ENCODE measurements at regions not wholly inside any gene's neighbourhood (a gene's known extent, or its start where the extent isn't known, plus 50 kb on each side); places are given as distances from the start of the nearest gene placed in this dataset.
"Not testable (repeated sequence)": the region's sequence is repeated elsewhere in the genome, so short reads cannot be mapped to it uniquely, and the experiment has no call there.

GRCh38 chrX:63160994-63161393 lies 190.1 kb downstream of the SPIN4 start:
- H3K27me3 ChIP-seq (replicated peaks; ENCODE audit: insufficient read depth, low read depth, low read length, poor library complexity); CTCF ChIA-PET; DNase-seq (ENCODE audit: low spot score); H3K4me1 ChIP-seq (ENCODE audit: insufficient read depth, low read length, poor library complexity, severe bottlenecking); H3K27ac ChIP-seq (ENCODE audit: low read depth, low read length, poor library complexity, severe bottlenecking); POLR2A ChIA-PET (ENCODE audit: low non-redundant PET); BruUV-seq (replicated peaks); H3K36me3 ChIP-seq (ENCODE audit: insufficient read depth, low read length, poor library complexity, severe bottlenecking); H3K9me3 ChIP-seq (ENCODE audit: low read depth, low read length, poor library complexity, severe bottlenecking); H3K4me3 ChIP-seq (ENCODE audit: low read depth, low read length, poor library complexity, severe bottlenecking); intact Hi-C loops (cut with micrococcal nuclease; ENCODE audit: unreplicated experiment): not testable (repeated sequence)

DNA sequence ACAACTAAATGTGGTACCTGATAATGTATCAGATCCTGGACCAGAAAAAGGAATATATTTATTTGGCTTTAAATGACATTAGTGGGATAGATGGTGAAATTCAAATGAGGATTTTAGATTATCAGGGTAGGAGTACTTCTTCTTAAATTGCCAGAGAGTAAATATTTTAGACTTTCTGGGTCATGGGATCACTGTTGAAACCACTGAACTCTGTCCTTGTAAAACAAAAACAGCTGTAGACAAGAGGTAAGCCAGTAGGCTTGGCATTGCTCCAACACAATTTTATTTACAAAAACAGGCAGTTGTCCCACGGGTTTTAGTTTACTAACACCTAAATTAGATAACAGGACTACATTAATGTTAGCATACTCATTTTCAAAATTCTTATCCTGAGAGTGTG lies 190.8 kb downstream of the SPIN4 start:
- CTCF ChIA-PET; H3K4me1 ChIP-seq (ENCODE audit: insufficient read depth, low read length, poor library complexity, severe bottlenecking); H3K27me3 ChIP-seq (replicated peaks; ENCODE audit: insufficient read depth, low read depth, low read length, poor library complexity); H3K27ac ChIP-seq (ENCODE audit: low read depth, low read length, poor library complexity, severe bottlenecking); H3K36me3 ChIP-seq (ENCODE audit: insufficient read depth, low read length, poor library complexity, severe bottlenecking); BruUV-seq (replicated peaks); DNase-seq (ENCODE audit: low spot score); H3K4me3 ChIP-seq (ENCODE audit: low read depth, low read length, poor library complexity, severe bottlenecking); intact Hi-C loops (cut with micrococcal nuclease; ENCODE audit: unreplicated experiment); POLR2A ChIA-PET (ENCODE audit: low non-redundant PET); H3K9me3 ChIP-seq (ENCODE audit: low read depth, low read length, poor library complexity, severe bottlenecking): not testable (repeated sequence)

GRCh38 chrX:63145526-63145925 lies 205.6 kb downstream of the SPIN4 start:
- H3K36me3 ChIP-seq (ENCODE audit: insufficient read depth, low read length, poor library complexity, severe bottlenecking); H3K4me1 ChIP-seq (ENCODE audit: insufficient read depth, low read length, poor library complexity, severe bottlenecking); H3K27me3 ChIP-seq (replicated peaks; ENCODE audit: insufficient read depth, low read depth, low read length, poor library complexity); H3K9me3 ChIP-seq (ENCODE audit: low read depth, low read length, poor library complexity, severe bottlenecking); intact Hi-C loops (cut with micrococcal nuclease; ENCODE audit: unreplicated experiment); CTCF ChIA-PET; H3K27ac ChIP-seq (ENCODE audit: low read depth, low read length, poor library complexity, severe bottlenecking); DNase-seq (ENCODE audit: low spot score); BruUV-seq (replicated peaks); H3K4me3 ChIP-seq (ENCODE audit: low read depth, low read length, poor library complexity, severe bottlenecking); POLR2A ChIA-PET (ENCODE audit: low non-redundant PET): not testable (repeated sequence)

DNA sequence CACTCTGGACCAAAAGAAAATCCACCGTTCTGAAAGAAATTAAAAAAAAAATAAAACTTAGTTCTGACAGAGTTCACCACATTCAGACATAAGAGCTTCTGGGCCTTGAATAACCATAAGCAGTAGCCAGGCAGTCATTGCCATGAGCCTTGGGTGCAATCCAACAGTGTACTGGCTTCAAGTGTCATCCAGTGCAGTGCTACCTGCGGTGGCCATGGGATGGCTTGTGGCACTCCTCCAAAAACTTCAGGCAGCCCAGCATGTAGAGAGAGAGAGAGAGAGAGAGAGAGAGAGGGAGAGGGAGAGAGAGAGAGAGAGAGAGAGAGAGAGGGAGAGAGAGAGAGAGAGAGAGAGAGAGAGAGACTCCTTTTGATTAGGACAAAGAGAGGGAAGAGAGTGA lies 208.5 kb downstream of the SPIN4 start:
- DNase-seq (ENCODE audit: low spot score); intact Hi-C loops (cut with micrococcal nuclease; ENCODE audit: unreplicated experiment); H3K27ac ChIP-seq (ENCODE audit: low read depth, low read length, poor library complexity, severe bottlenecking); H3K36me3 ChIP-seq (ENCODE audit: insufficient read depth, low read length, poor library complexity, severe bottlenecking); H3K4me3 ChIP-seq (ENCODE audit: low read depth, low read length, poor library complexity, severe bottlenecking); BruUV-seq (replicated peaks); POLR2A ChIA-PET (ENCODE audit: low non-redundant PET); H3K4me1 ChIP-seq (ENCODE audit: insufficient read depth, low read length, poor library complexity, severe bottlenecking); CTCF ChIA-PET; H3K27me3 ChIP-seq (replicated peaks; ENCODE audit: insufficient read depth, low read depth, low read length, poor library complexity); H3K9me3 ChIP-seq (ENCODE audit: low read depth, low read length, poor library complexity, severe bottlenecking): not testable (repeated sequence)

- H3K27ac ChIP-seq (ENCODE audit: low read depth, low read length, poor library complexity, severe bottlenecking); CTCF ChIA-PET; H3K4me1 ChIP-seq (ENCODE audit: insufficient read depth, low read length, poor library complexity, severe bottlenecking); POLR2A ChIA-PET (ENCODE audit: low non-redundant PET); H3K9me3 ChIP-seq (ENCODE audit: low read depth, low read length, poor library complexity, severe bottlenecking); H3K4me3 ChIP-seq (ENCODE audit: low read depth, low read length, poor library complexity, severe bottlenecking); H3K27me3 ChIP-seq (replicated peaks; ENCODE audit: insufficient read depth, low read depth, low read length, poor library complexity); DNase-seq (ENCODE audit: low spot score); BruUV-seq (replicated peaks); H3K36me3 ChIP-seq (ENCODE audit: insufficient read depth, low read length, poor library complexity, severe bottlenecking); intact Hi-C loops (cut with micrococcal nuclease; ENCODE audit: unreplicated experiment): not testable (repeated sequence)
These were observed 215.3 kb downstream of the SPIN4 start for GRCh38 chrX:63135859-63136258.

DNA sequence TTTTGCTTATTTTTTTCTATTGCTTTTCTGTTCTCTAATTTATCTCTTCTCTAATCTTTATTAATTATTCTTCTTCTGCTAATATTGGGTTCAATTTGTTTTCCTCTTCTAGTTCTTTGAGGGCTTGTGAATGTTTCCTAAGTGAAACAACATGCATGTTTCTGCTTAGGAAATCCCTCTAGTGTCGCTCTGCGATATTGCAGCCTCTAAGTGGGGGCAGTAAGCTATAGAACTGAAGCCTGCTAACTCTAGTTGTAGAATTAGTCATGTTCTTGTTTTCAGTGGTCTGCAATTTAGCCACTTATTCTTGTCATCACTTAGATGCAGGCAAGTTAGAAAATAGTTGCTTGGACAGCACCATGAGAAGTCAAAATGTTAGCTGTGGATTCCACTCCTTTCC lies 222.6 kb downstream of the SPIN4 start:
- POLR2A ChIA-PET (ENCODE audit: low non-redundant PET), result no interaction called here
- H3K4me3 ChIP-seq (ENCODE audit: low read depth, low read length, poor library complexity, severe bottlenecking), result no peak overlapping the region
- H3K4me1 ChIP-seq (ENCODE audit: insufficient read depth, low read length, poor library complexity, severe bottlenecking), result no peaks in the 10 kb centered on the region
- peak; percentile 18 for DNase-seq (ENCODE audit: low spot score)
- intact Hi-C loops (cut with micrococcal nuclease; ENCODE audit: unreplicated experiment), result no loop called here
- H3K36me3 ChIP-seq (ENCODE audit: insufficient read depth, low read length, poor library complexity, severe bottlenecking), result no peaks in the 10 kb centered on the region
- no TSS peak for BruUV-seq (replicated peaks)
- H3K27ac ChIP-seq (ENCODE audit: low read depth, low read length, poor library complexity, severe bottlenecking), result no peak overlapping the region
- CTCF ChIA-PET, result no interaction called here
- peaks cover 6% of the 10 kb centered on the region for H3K9me3 ChIP-seq (ENCODE audit: low read depth, low read length, poor library complexity, severe bottlenecking)
- TF ChIP-seq, protein P1, sequence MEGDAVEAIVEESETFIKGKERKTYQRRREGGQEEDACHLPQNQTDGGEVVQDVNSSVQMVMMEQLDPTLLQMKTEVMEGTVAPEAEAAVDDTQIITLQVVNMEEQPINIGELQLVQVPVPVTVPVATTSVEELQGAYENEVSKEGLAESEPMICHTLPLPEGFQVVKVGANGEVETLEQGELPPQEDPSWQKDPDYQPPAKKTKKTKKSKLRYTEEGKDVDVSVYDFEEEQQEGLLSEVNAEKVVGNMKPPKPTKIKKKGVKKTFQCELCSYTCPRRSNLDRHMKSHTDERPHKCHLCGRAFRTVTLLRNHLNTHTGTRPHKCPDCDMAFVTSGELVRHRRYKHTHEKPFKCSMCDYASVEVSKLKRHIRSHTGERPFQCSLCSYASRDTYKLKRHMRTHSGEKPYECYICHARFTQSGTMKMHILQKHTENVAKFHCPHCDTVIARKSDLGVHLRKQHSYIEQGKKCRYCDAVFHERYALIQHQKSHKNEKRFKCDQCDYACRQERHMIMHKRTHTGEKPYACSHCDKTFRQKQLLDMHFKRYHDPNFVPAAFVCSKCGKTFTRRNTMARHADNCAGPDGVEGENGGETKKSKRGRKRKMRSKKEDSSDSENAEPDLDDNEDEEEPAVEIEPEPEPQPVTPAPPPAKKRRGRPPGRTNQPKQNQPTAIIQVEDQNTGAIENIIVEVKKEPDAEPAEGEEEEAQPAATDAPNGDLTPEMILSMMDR (conservative IDR thresholded peaks at IDR 0.05; ENCODE audit: low read depth, low read length), result peak; percentile 40; the same call in 1 of the 2 replicates
- no peak for TF ChIP-seq EZH2 (IDR thresholded peaks at IDR 0.05; ENCODE audit: borderline replicate concordance, low read depth, low read length, poor library complexity, severe bottlenecking)
- no peaks in the 10 kb centered on the region for H3K27me3 ChIP-seq (replicated peaks; ENCODE audit: insufficient read depth, low read depth, low read length, poor library complexity)
